SK-N-SH treated with all-trans-retinoic acid at 6 μM for 48 hours (cell line): ENCODE measurements at regions not wholly inside any gene's neighbourhood (a gene's known extent, or its start where the extent isn't known, plus 50 kb on each side); places are given as distances from the start of the nearest gene placed in this dataset.

Experiments used
- ATAC-seq: fragments of 200-7000 bp; cut with Tn5 transposase; 3 replicates; pipeline ENCODE4 v1.9.1; 2020; ENCODE audit warnings: mild to moderate bottlenecking, moderate library complexity
- ARNTL ChIP-seq: fragments of 450-650 bp; formaldehyde crosslinking; IDR thresholded peaks from 2 replicates; pipeline ENCODE4 v1.5.0; 2020; ENCODE audit warnings: low read depth, mild to moderate bottlenecking, moderate library complexity, borderline replicate concordance
- BACH2 ChIP-seq: fragments of 250-450 bp; sonication (Bioruptor Pico); IDR thresholded peaks from 2 replicates; pipeline ENCODE4 v1.9.0; 2021; ENCODE audit warnings: mild to moderate bottlenecking, borderline replicate concordance
- CREB5 ChIP-seq: fragments of 250-450 bp; sonication (Bioruptor Pico); IDR thresholded peaks from 2 replicates; pipeline ENCODE4 v1.5.1; 2020; ENCODE audit warnings: low read depth, mild to moderate bottlenecking, moderate library complexity
- CSDC2 ChIP-seq: fragments of 250-450 bp; sonication (Bioruptor Pico); IDR thresholded peaks from 2 replicates; pipeline ENCODE4 v1.5.0; 2020; ENCODE audit warnings: mild to moderate bottlenecking, moderate library complexity
- ESRRG ChIP-seq: fragments of 250-450 bp; sonication (Bioruptor Pico); IDR thresholded peaks from 2 replicates; pipeline ENCODE4 v1.6.1; 2021; ENCODE audit warnings: mild to moderate bottlenecking
- GLIS3 ChIP-seq: fragments of 250-450 bp; sonication (Bioruptor Pico); IDR thresholded peaks from 2 replicates; pipeline ENCODE4 v1.5.0; 2020; ENCODE audit warnings: mild to moderate bottlenecking, moderate library complexity
- ISL1 ChIP-seq: fragments of 250-450 bp; sonication (Bioruptor Pico); IDR thresholded peaks from 2 replicates; pipeline ENCODE4 v2.1.2; 2022; ENCODE audit warnings: mild to moderate bottlenecking, moderate library complexity
- OSR1 ChIP-seq: fragments of 250-450 bp; sonication (Bioruptor Pico); IDR thresholded peaks from 2 replicates; pipeline ENCODE4 v1.8.0; 2022; ENCODE audit warnings: moderate library complexity, mild to moderate bottlenecking, inconsistent platforms
- PPARA ChIP-seq: fragments of 250-450 bp; sonication (Bioruptor Pico); IDR thresholded peaks from 2 replicates; pipeline ENCODE4 v1.5.0; 2020; ENCODE audit warnings: mild to moderate bottlenecking, borderline replicate concordance
- RARB ChIP-seq: fragments of 250-450 bp; sonication (Bioruptor Pico); IDR thresholded peaks from 2 replicates; pipeline ENCODE4 v1.8.0; 2021; ENCODE audit warnings: mild to moderate bottlenecking, moderate library complexity
- SNAI2 ChIP-seq: fragments of 250-450 bp; sonication (Bioruptor Pico); IDR thresholded peaks from 2 replicates; pipeline ENCODE4 v1.5.0; 2020; ENCODE audit warnings: mild to moderate bottlenecking, moderate library complexity
- TCF4 ChIP-seq: fragments of 250-450 bp; sonication (Bioruptor Pico); IDR thresholded peaks from 2 replicates; pipeline ENCODE4 v1.8.0; 2021; ENCODE audit warnings: mild to moderate bottlenecking, moderate library complexity, borderline replicate concordance
- TOX ChIP-seq: fragments of 250-450 bp; sonication (Bioruptor Pico); IDR thresholded peaks from 2 replicates; pipeline ENCODE4 v1.8.0; 2021; ENCODE audit warnings: mild to moderate bottlenecking, moderate library complexity, borderline replicate concordance
- ZC3H10 ChIP-seq: fragments of 250-450 bp; sonication (Bioruptor Pico); IDR thresholded peaks from 2 replicates; pipeline ENCODE4 v1.5.1; 2021; ENCODE audit warnings: mild to moderate bottlenecking, moderate library complexity
- ZFP3 ChIP-seq: fragments of 250-450 bp; sonication (Bioruptor Pico); IDR thresholded peaks from 2 replicates; pipeline ENCODE4 v1.5.0; 2020; ENCODE audit warnings: mild to moderate bottlenecking, moderate library complexity
- ZFP30 ChIP-seq: fragments of 450-650 bp; formaldehyde crosslinking; IDR thresholded peaks from 2 replicates; pipeline ENCODE4 v1.5.0; 2022; ENCODE audit warnings: mild to moderate bottlenecking, moderate library complexity
- ZNF565 ChIP-seq: fragments of 450-650 bp; formaldehyde crosslinking; conservative IDR thresholded peaks from 2 replicates; pipeline ENCODE4 v1.5.0; 2020; ENCODE audit warnings: low read depth, mild to moderate bottlenecking, moderate library complexity
- ZNF70 ChIP-seq: fragments of 450-650 bp; formaldehyde crosslinking; IDR thresholded peaks from 2 replicates; pipeline ENCODE4 v1.5.0; 2020; ENCODE audit warnings: mild to moderate bottlenecking, moderate library complexity
- ZNF8 ChIP-seq: fragments of 450-650 bp; formaldehyde crosslinking; IDR thresholded peaks from 2 replicates; pipeline ENCODE4 v1.5.0; 2020; ENCODE audit warnings: mild to moderate bottlenecking, moderate library complexity
- TF ChIP-seq, protein P1 (sequence below): fragments of 250-450 bp; sonication (Bioruptor Pico); IDR thresholded peaks from 2 replicates; pipeline ENCODE4 v1.8.0; 2020; ENCODE audit warnings: mild to moderate bottlenecking, moderate library complexity, borderline replicate concordance
- TF ChIP-seq, protein P2 (sequence below): fragments of 250-450 bp; sonication (Bioruptor Pico); IDR thresholded peaks from 2 replicates; pipeline ENCODE4 v1.5.0; 2020; ENCODE audit warnings: mild to moderate bottlenecking, moderate library complexity
- TF ChIP-seq, protein P3 (sequence below): fragments of 250-450 bp; sonication (Bioruptor Pico); IDR thresholded peaks from 2 replicates; pipeline ENCODE4 v1.8.0; 2021; ENCODE audit warnings: low read depth, mild to moderate bottlenecking, moderate library complexity, borderline replicate concordance

DNA sequence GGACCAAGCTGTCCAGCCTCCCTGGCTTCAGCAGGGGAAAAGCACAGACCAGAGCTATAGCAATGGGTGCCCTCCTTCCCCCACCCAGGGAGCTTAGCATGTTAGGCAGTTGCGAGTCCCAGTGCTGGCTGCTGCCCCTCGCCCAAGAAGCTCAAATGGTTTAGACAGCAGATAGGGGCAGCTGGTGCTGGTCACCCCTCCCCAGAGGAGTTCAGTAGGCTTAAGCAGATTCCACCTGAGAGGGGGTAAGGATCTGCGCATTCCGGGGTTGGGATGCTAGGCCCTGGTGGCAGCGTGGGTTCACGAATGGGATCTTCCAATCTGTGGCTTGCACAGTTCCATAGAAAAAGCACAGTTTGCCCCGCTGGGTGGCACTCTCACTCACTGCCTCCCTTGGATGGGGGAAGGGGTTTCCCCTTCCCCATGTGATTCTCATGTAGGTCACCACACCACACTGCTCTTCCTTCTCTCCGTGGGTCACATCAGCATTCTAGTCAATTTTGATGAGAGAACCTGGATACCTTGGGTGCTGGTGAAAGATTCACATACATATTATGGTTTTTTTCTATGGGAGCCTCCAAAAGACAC is 665.6 kb downstream of the C12orf50 start:
- TF ChIP-seq ESRRG (CRISPR knock-in tag), result no peak
- TF ChIP-seq ARNTL (CRISPR knock-in tag), result no peak
- TF ChIP-seq CREB5 (CRISPR knock-in tag), result no peak
- TF ChIP-seq, protein P1, sequence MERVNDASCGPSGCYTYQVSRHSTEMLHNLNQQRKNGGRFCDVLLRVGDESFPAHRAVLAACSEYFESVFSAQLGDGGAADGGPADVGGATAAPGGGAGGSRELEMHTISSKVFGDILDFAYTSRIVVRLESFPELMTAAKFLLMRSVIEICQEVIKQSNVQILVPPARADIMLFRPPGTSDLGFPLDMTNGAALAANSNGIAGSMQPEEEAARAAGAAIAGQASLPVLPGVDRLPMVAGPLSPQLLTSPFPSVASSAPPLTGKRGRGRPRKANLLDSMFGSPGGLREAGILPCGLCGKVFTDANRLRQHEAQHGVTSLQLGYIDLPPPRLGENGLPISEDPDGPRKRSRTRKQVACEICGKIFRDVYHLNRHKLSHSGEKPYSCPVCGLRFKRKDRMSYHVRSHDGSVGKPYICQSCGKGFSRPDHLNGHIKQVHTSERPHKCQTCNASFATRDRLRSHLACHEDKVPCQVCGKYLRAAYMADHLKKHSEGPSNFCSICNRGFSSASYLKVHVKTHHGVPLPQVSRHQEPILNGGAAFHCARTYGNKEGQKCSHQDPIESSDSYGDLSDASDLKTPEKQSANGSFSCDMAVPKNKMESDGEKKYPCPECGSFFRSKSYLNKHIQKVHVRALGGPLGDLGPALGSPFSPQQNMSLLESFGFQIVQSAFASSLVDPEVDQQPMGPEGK (CRISPR knock-in tag), result no peak
- no peak for TF ChIP-seq OSR1 (CRISPR knock-in tag)
- TF ChIP-seq ZFP30 (CRISPR knock-in tag), result no peak
- TF ChIP-seq SNAI2 (CRISPR knock-in tag), result no peak
- TF ChIP-seq, protein P2, sequence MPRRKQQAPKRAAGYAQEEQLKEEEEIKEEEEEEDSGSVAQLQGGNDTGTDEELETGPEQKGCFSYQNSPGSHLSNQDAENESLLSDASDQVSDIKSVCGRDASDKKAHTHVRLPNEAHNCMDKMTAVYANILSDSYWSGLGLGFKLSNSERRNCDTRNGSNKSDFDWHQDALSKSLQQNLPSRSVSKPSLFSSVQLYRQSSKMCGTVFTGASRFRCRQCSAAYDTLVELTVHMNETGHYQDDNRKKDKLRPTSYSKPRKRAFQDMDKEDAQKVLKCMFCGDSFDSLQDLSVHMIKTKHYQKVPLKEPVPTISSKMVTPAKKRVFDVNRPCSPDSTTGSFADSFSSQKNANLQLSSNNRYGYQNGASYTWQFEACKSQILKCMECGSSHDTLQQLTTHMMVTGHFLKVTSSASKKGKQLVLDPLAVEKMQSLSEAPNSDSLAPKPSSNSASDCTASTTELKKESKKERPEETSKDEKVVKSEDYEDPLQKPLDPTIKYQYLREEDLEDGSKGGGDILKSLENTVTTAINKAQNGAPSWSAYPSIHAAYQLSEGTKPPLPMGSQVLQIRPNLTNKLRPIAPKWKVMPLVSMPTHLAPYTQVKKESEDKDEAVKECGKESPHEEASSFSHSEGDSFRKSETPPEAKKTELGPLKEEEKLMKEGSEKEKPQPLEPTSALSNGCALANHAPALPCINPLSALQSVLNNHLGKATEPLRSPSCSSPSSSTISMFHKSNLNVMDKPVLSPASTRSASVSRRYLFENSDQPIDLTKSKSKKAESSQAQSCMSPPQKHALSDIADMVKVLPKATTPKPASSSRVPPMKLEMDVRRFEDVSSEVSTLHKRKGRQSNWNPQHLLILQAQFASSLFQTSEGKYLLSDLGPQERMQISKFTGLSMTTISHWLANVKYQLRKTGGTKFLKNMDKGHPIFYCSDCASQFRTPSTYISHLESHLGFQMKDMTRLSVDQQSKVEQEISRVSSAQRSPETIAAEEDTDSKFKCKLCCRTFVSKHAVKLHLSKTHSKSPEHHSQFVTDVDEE (CRISPR knock-in tag), result no peak
- TF ChIP-seq ZFP3, result no peak
- TF ChIP-seq ISL1 (CRISPR knock-in tag), result no peak
- no peak for TF ChIP-seq TOX (CRISPR knock-in tag)
- TF ChIP-seq GLIS3 (CRISPR knock-in tag), result no peak
- TF ChIP-seq CSDC2 (CRISPR knock-in tag), result no peak
- TF ChIP-seq ZNF565 (CRISPR knock-in tag), result no peak
- no peak for TF ChIP-seq BACH2 (CRISPR knock-in tag)
- no peak for TF ChIP-seq PPARA (CRISPR knock-in tag)
- TF ChIP-seq ZC3H10 (CRISPR knock-in tag), result no peak
- TF ChIP-seq ZNF70 (CRISPR knock-in tag), result no peak
- no peak for TF ChIP-seq RARB
- TF ChIP-seq TCF4 (CRISPR knock-in tag), result no peak
- TF ChIP-seq, all 23 proteins: peak for 0
- ATAC-seq, result no peak

GRCh38 chr12:87349681-87350080 is 679.5 kb downstream of the C12orf50 start:
- TF ChIP-seq TCF4 (CRISPR knock-in tag), result no peak
- TF ChIP-seq GLIS3 (CRISPR knock-in tag), result no peak
- no peak for TF ChIP-seq ZC3H10 (CRISPR knock-in tag)
- TF ChIP-seq TOX (CRISPR knock-in tag), result no peak
- no peak for TF ChIP-seq ZFP3
- no peak for TF ChIP-seq ZFP30 (CRISPR knock-in tag)
- no peak for TF ChIP-seq CREB5 (CRISPR knock-in tag)
- no peak for ATAC-seq

GRCh38 chr12:87348071-87348470 is 681.1 kb downstream of the C12orf50 start:
- no peak for TF ChIP-seq ISL1 (CRISPR knock-in tag)
- TF ChIP-seq TCF4 (CRISPR knock-in tag), result no peak
- TF ChIP-seq ZNF70 (CRISPR knock-in tag), result no peak
- TF ChIP-seq, all 23 proteins: peak for 0
- no peak for ATAC-seq

GRCh38 chr12:87344699-87345098 is 684.5 kb downstream of the C12orf50 start:
- no peak for ATAC-seq
- TF ChIP-seq, protein P3, sequence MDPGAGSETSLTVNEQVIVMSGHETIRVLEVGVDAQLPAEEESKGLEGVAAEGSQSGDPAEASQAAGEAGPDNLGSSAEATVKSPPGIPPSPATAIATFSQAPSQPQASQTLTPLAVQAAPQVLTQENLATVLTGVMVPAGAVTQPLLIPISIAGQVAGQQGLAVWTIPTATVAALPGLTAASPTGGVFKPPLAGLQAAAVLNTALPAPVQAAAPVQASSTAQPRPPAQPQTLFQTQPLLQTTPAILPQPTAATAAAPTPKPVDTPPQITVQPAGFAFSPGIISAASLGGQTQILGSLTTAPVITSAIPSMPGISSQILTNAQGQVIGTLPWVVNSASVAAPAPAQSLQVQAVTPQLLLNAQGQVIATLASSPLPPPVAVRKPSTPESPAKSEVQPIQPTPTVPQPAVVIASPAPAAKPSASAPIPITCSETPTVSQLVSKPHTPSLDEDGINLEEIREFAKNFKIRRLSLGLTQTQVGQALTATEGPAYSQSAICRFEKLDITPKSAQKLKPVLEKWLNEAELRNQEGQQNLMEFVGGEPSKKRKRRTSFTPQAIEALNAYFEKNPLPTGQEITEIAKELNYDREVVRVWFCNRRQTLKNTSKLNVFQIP (CRISPR knock-in tag), result no peak
- no peak for TF ChIP-seq ZNF8 (CRISPR knock-in tag)
- no peak for TF ChIP-seq ARNTL (CRISPR knock-in tag)
- TF ChIP-seq OSR1 (CRISPR knock-in tag), result no peak
- TF ChIP-seq ISL1 (CRISPR knock-in tag), result no peak
